ENCODE measurements at regions not wholly inside any gene's neighbourhood (a gene's known extent, or its start where the extent isn't known, plus 50 kb on each side); places are given as distances from the start of the nearest gene placed in this dataset.

- intact Hi-C loops (cut with micrococcal nuclease; ENCODE audit: unreplicated experiment): no loop called here
These were observed 211.7 kb downstream of the NXPE2 start for GRCh38 chr11:114890038-114890437.

GRCh38 chr11:114891911-114892310, 213.6 kb downstream of the NXPE2 start:
- Mint-ChIP-seq H3K4me1 (ENCODE audit: low read depth, unreplicated experiment) (no peaks in the 10 kb centered on the region), H3K36me3 (ENCODE audit: insufficient read depth, unreplicated experiment) (no peaks in the 10 kb centered on the region), H3K27ac (ENCODE audit: unreplicated experiment) (no peak overlapping the region), H3K9me3 (ENCODE audit: unreplicated experiment) (no peaks in the 10 kb centered on the region), H3K4me3 (ENCODE audit: unreplicated experiment) (no peak overlapping the region), H3K27me3 (ENCODE audit: insufficient read depth, unreplicated experiment) (peaks cover 10% of the 10 kb centered on the region)
- H3K36me3 ChIP-seq (ENCODE audit: control insufficient read depth, insufficient read depth, low read length): no peaks in the 10 kb centered on the region
- no TSS peak for BruUV-seq (replicated peaks)
- POLR2A ChIA-PET: no interaction called here
- H3K4me1 ChIP-seq: no peaks in the 10 kb centered on the region
- H3K27me3 ChIP-seq (replicated peaks; ENCODE audit: control insufficient read depth, insufficient read depth, low read length): no peaks in the 10 kb centered on the region; the same call in 1 of the 2 replicates
- TF ChIP-seq CTCF (IDR thresholded peaks at IDR 0.05; ENCODE audit: insufficient read depth in 1 of 2, low read depth in 1 of 2, low read length in 1 of 2, severe bottlenecking in 1 of 2, unreplicated experiment in 1 of 2): no peak
- no peak overlapping the region for H3K4me3 ChIP-seq (ENCODE audit: low read depth, low read length)
- H3K9me3 ChIP-seq: no peaks in the 10 kb centered on the region
- intact Hi-C loops (cut with micrococcal nuclease; ENCODE audit: unreplicated experiment): no loop called here
- CTCF ChIA-PET: interaction anchor here (0.5 to 1.3 kb wide), 4 partner anchors 153 to 826 kb away, joined by 3 to 5 read pairs (median 4); no protein-coding TSS in a partner anchor
- no peak for DNase-seq

More at GRCh38 chr11:114890038-114890437, 211.7 kb downstream of the NXPE2 start:
- Mint-ChIP-seq H3K4me3 (ENCODE audit: unreplicated experiment) (no peak overlapping the region), H3K4me1 (ENCODE audit: low read depth, unreplicated experiment) (no peaks in the 10 kb centered on the region), H3K36me3 (ENCODE audit: insufficient read depth, unreplicated experiment) (no peaks in the 10 kb centered on the region), H3K27ac (ENCODE audit: unreplicated experiment) (no peak overlapping the region), H3K9me3 (ENCODE audit: unreplicated experiment) (no peaks in the 10 kb centered on the region), H3K27me3 (ENCODE audit: insufficient read depth, unreplicated experiment) (peaks cover 6% of the 10 kb centered on the region)
- BruUV-seq (replicated peaks): no TSS peak
- Histone ChIP-seq H3K4me3 (ENCODE audit: low read depth, low read length) (no peak overlapping the region), H3K36me3 (ENCODE audit: control insufficient read depth, insufficient read depth, low read length) (no peaks in the 10 kb centered on the region), H3K27me3 (replicated peaks; ENCODE audit: control insufficient read depth, insufficient read depth, low read length) (no peaks in the 10 kb centered on the region; the same call in 1 of the 2 replicates), H3K4me1 (no peaks in the 10 kb centered on the region), H3K9me3 (no peaks in the 10 kb centered on the region)
- POLR2A ChIA-PET: no interaction called here
- no peak for TF ChIP-seq CTCF (IDR thresholded peaks at IDR 0.05; ENCODE audit: insufficient read depth in 1 of 2, low read depth in 1 of 2, low read length in 1 of 2, severe bottlenecking in 1 of 2, unreplicated experiment in 1 of 2)
- CTCF ChIA-PET: no interaction called here
- no peak for DNase-seq

GRCh38 chr11:114892381-114893197, 214.3 kb downstream of the NXPE2 start:
- intact Hi-C loops (cut with micrococcal nuclease; ENCODE audit: unreplicated experiment): no loop called here
- Mint-ChIP-seq H3K27ac (ENCODE audit: unreplicated experiment) (no peak overlapping the region), H3K4me3 (ENCODE audit: unreplicated experiment) (no peak overlapping the region), H3K4me1 (ENCODE audit: low read depth, unreplicated experiment) (no peaks in the 10 kb centered on the region), H3K36me3 (ENCODE audit: insufficient read depth, unreplicated experiment) (no peaks in the 10 kb centered on the region), H3K9me3 (ENCODE audit: unreplicated experiment) (no peaks in the 10 kb centered on the region), H3K27me3 (ENCODE audit: insufficient read depth, unreplicated experiment) (peaks cover 10% of the 10 kb centered on the region)
- no peaks in the 10 kb centered on the region for H3K36me3 ChIP-seq (ENCODE audit: control insufficient read depth, insufficient read depth, low read length)
- H3K27me3 ChIP-seq (replicated peaks; ENCODE audit: control insufficient read depth, insufficient read depth, low read length): no peaks in the 10 kb centered on the region; the same call in 1 of the 2 replicates
- no TSS peak for BruUV-seq (replicated peaks)
- no peak overlapping the region for H3K4me3 ChIP-seq (ENCODE audit: low read depth, low read length)
- POLR2A ChIA-PET: no interaction called here
- no peaks in the 10 kb centered on the region for H3K9me3 ChIP-seq
- no peaks in the 10 kb centered on the region for H3K4me1 ChIP-seq
- CTCF ChIA-PET: interaction anchor here (0.5 to 1.3 kb wide), 4 partner anchors 154 to 825 kb away, joined by 3 to 5 read pairs (median 4); no protein-coding TSS in a partner anchor
- peak in 1 of 2 experiments; percentile 53 for DNase-seq
- peak; percentile 61 to 79 for TF ChIP-seq CTCF (IDR thresholded peaks at IDR 0.05; ENCODE audit: insufficient read depth in 1 of 2, low read depth in 1 of 2, low read length in 1 of 2, severe bottlenecking in 1 of 2, unreplicated experiment in 1 of 2)

Measured in Caco-2 (cell line).